ENCODE measurements at regions not wholly inside any gene's neighbourhood (a gene's known extent, or its start where the extent isn't known, plus 50 kb on each side); places are given as distances from the start of the nearest gene placed in this dataset.
"Not testable (repeated sequence)": the region's sequence is repeated elsewhere in the genome, so short reads cannot be mapped to it uniquely, and the experiment has no call there.

GRCh38 chr3:117011687-117012250 lies 302.2 kb downstream of the TUSC7 start:
- no peaks in the 10 kb centered on the region for H3K4me1 Mint-ChIP-seq
- DNase-seq = no peak
- POLR2A ChIA-PET = no interaction called here

GRCh38 chr3:117016378-117016777 lies 306.8 kb downstream of the TUSC7 start:
- POLR2A ChIA-PET = no interaction called here

More at GRCh38 chr3:117011687-117012250, 302.2 kb downstream of the TUSC7 start:
- no peak for ATAC-seq (ENCODE audit: low read depth)
- H3K4me3 Mint-ChIP-seq = no peak overlapping the region
- H3K27me3 Mint-ChIP-seq = no peaks in the 10 kb centered on the region
- H3K36me3 Mint-ChIP-seq = no peaks in the 10 kb centered on the region
- H3K9me3 Mint-ChIP-seq = no peaks in the 10 kb centered on the region
- H3K27ac Mint-ChIP-seq = no peak overlapping the region

GRCh38 chr3:117017135-117017894 lies 307.7 kb downstream of the TUSC7 start:
- H3K27ac Mint-ChIP-seq = no peak overlapping the region
- ATAC-seq (ENCODE audit: low read depth) (no peak), DNase-seq (no peak)
- POLR2A ChIA-PET = no interaction called here
- no peaks in the 10 kb centered on the region for H3K27me3 Mint-ChIP-seq
- H3K4me3 Mint-ChIP-seq = no peak overlapping the region
- H3K4me1 Mint-ChIP-seq = peaks cover 2% of the 10 kb centered on the region
- H3K9me3 Mint-ChIP-seq = no peaks in the 10 kb centered on the region
- H3K36me3 Mint-ChIP-seq = no peaks in the 10 kb centered on the region

More at GRCh38 chr3:117016378-117016777, 306.8 kb downstream of the TUSC7 start:
- Mint-ChIP-seq H3K27ac (no peak overlapping the region), H3K4me1 (peaks cover 2% of the 10 kb centered on the region), H3K4me3 (no peak overlapping the region), H3K9me3 (no peaks in the 10 kb centered on the region), H3K36me3 (no peaks in the 10 kb centered on the region), H3K27me3 (no peaks in the 10 kb centered on the region)
- ATAC-seq (ENCODE audit: low read depth) (no peak), DNase-seq (no peak)

- POLR2A ChIA-PET = no interaction called here
- Mint-ChIP-seq H3K27ac (no peak overlapping the region), H3K9me3 (no peaks in the 10 kb centered on the region)
These were observed 309.1 kb downstream of the TUSC7 start for GRCh38 chr3:117018655-117019054.

GRCh38 chr3:117019082-117019713 lies 309.6 kb downstream of the TUSC7 start:
- no peak for DNase-seq
- peaks cover 2% of the 10 kb centered on the region for H3K4me1 Mint-ChIP-seq
- H3K4me3 Mint-ChIP-seq = no peak overlapping the region
- H3K27me3 Mint-ChIP-seq = no peaks in the 10 kb centered on the region
- POLR2A ChIA-PET = no interaction called here
- ATAC-seq (ENCODE audit: low read depth) = peak; percentile 54
- H3K27ac Mint-ChIP-seq = no peak overlapping the region
- no peaks in the 10 kb centered on the region for H3K36me3 Mint-ChIP-seq
- no peaks in the 10 kb centered on the region for H3K9me3 Mint-ChIP-seq

More at GRCh38 chr3:117018655-117019054, 309.1 kb downstream of the TUSC7 start:
- ATAC-seq (ENCODE audit: low read depth) (no peak), DNase-seq (no peak)
- Mint-ChIP-seq H3K4me1 (peaks cover 2% of the 10 kb centered on the region), H3K4me3 (no peak overlapping the region), H3K36me3 (no peaks in the 10 kb centered on the region), H3K27me3 (no peaks in the 10 kb centered on the region)

GRCh38 chr3:117026401-117026800 lies 316.8 kb downstream of the TUSC7 start:
- no peaks in the 10 kb centered on the region for H3K4me1 Mint-ChIP-seq
- POLR2A ChIA-PET = no interaction called here
- no peaks in the 10 kb centered on the region for H3K36me3 Mint-ChIP-seq
- no peak overlapping the region for H3K4me3 Mint-ChIP-seq
- no peak for ATAC-seq (ENCODE audit: low read depth)
- no peak overlapping the region for H3K27ac Mint-ChIP-seq
- no peaks in the 10 kb centered on the region for H3K27me3 Mint-ChIP-seq
- no peaks in the 10 kb centered on the region for H3K9me3 Mint-ChIP-seq
- no peak for DNase-seq

GRCh38 chr3:117035745-117036144 lies 326.2 kb downstream of the TUSC7 start:
- Mint-ChIP-seq H3K4me1 (no peaks in the 10 kb centered on the region), H3K27ac (no peak overlapping the region), H3K9me3 (peaks cover 2% of the 10 kb centered on the region), H3K4me3 (no peak overlapping the region), H3K36me3 (no peaks in the 10 kb centered on the region), H3K27me3 (no peaks in the 10 kb centered on the region)
- ATAC-seq (ENCODE audit: low read depth) = no peak
- POLR2A ChIA-PET = no interaction called here
- no peak for DNase-seq

- H3K9me3 Mint-ChIP-seq = peaks cover 2% of the 10 kb centered on the region
- POLR2A ChIA-PET = no interaction called here
These were observed 326.8 kb downstream of the TUSC7 start for GRCh38 chr3:117036259-117036799.

GRCh38 chr3:117045143-117045542 lies 335.6 kb downstream of the TUSC7 start:
- Mint-ChIP-seq H3K4me1 (no peaks in the 10 kb centered on the region), H3K4me3 (no peak overlapping the region), H3K9me3 (no peaks in the 10 kb centered on the region), H3K36me3 (no peaks in the 10 kb centered on the region), H3K27ac (no peak overlapping the region), H3K27me3 (no peaks in the 10 kb centered on the region)
- no peak for ATAC-seq (ENCODE audit: low read depth)
- POLR2A ChIA-PET = no interaction called here
- no peak for DNase-seq

More at GRCh38 chr3:117036259-117036799, 326.8 kb downstream of the TUSC7 start:
- Mint-ChIP-seq H3K27me3 (no peaks in the 10 kb centered on the region), H3K27ac (no peak overlapping the region), H3K4me3 (no peak overlapping the region), H3K4me1 (no peaks in the 10 kb centered on the region), H3K36me3 (no peaks in the 10 kb centered on the region)
- no peak for DNase-seq
- ATAC-seq (ENCODE audit: low read depth) = no peak

GRCh38 chr3:117047951-117048705 lies 338.5 kb downstream of the TUSC7 start:
- DNase-seq = no peak
- POLR2A ChIA-PET = no interaction called here
- no peaks in the 10 kb centered on the region for H3K27me3 Mint-ChIP-seq
- H3K36me3 Mint-ChIP-seq = no peaks in the 10 kb centered on the region
- no peak overlapping the region for H3K27ac Mint-ChIP-seq
- H3K9me3 Mint-ChIP-seq = no peaks in the 10 kb centered on the region
- H3K4me3 Mint-ChIP-seq = no peak overlapping the region
- no peaks in the 10 kb centered on the region for H3K4me1 Mint-ChIP-seq
- ATAC-seq (ENCODE audit: low read depth) = no peak

GRCh38 chr3:117052395-117052794 lies 342.8 kb downstream of the TUSC7 start:
- Mint-ChIP-seq H3K4me1 (no peaks in the 10 kb centered on the region), H3K27me3 (peaks cover 3% of the 10 kb centered on the region), H3K4me3 (no peak overlapping the region), H3K9me3 (no peaks in the 10 kb centered on the region), H3K27ac (no peak overlapping the region), H3K36me3 (no peaks in the 10 kb centered on the region)
- DNase-seq (no peak), ATAC-seq (ENCODE audit: low read depth) (no peak)
- POLR2A ChIA-PET = no interaction called here

- Mint-ChIP-seq H3K4me1 (no peaks in the 10 kb centered on the region), H3K9me3 (no peaks in the 10 kb centered on the region), H3K27ac (no peak overlapping the region)
These were observed 345.0 kb downstream of the TUSC7 start for GRCh38 chr3:117054556-117054955.

GRCh38 chr3:117056946-117057345 lies 347.4 kb downstream of the TUSC7 start:
- H3K36me3 Mint-ChIP-seq; ATAC-seq (ENCODE audit: low read depth); H3K9me3 Mint-ChIP-seq; H3K4me3 Mint-ChIP-seq; H3K4me1 Mint-ChIP-seq; H3K27ac Mint-ChIP-seq; POLR2A ChIA-PET; H3K27me3 Mint-ChIP-seq; DNase-seq: not testable (repeated sequence)

More at GRCh38 chr3:117054556-117054955, 345.0 kb downstream of the TUSC7 start:
- Mint-ChIP-seq H3K4me3 (no peak overlapping the region), H3K27me3 (peaks cover 3% of the 10 kb centered on the region), H3K36me3 (no peaks in the 10 kb centered on the region)
- POLR2A ChIA-PET = no interaction called here
- ATAC-seq (ENCODE audit: low read depth) (no peak), DNase-seq (no peak)
